ENCODE measurements at regions not wholly inside any gene's neighbourhood (a gene's known extent, or its start where the extent isn't known, plus 50 kb on each side); places are given as distances from the start of the nearest gene placed in this dataset.

- no peaks in the 10 kb centered on the region for H3K4me1 ChIP-seq (ENCODE audit: insufficient read depth, low read length, poor library complexity, severe bottlenecking)
- H3K9me2 ChIP-seq (replicated peaks; ENCODE audit: low read depth, low read length), result no peaks in the 10 kb centered on the region
- H3F3A ChIP-seq (ENCODE audit: low read depth), result no peaks in the 10 kb centered on the region
- no peak overlapping the region for H2AFZ ChIP-seq (ENCODE audit: low read length)
- no peak overlapping the region for H3K4me2 ChIP-seq (ENCODE audit: low read depth, low read length, poor library complexity, severe bottlenecking)
- no peaks in the 10 kb centered on the region for H4K20me1 ChIP-seq (ENCODE audit: insufficient read depth, low read length, poor library complexity, severe bottlenecking)
- no peak overlapping the region for H3K9ac ChIP-seq (ENCODE audit: low read depth, low read length, poor library complexity, severe bottlenecking)
- TF ChIP-seq CTCF (conservative IDR thresholded peaks at IDR 0.05; ENCODE audit: low read length) (no peak), EZH2phosphoT487 (IDR thresholded peaks at IDR 0.05; ENCODE audit: borderline replicate concordance) (no peak)
- no peaks in the 10 kb centered on the region for H3K79me2 ChIP-seq (ENCODE audit: insufficient read depth, low read length)
- H3K27me3 ChIP-seq (ENCODE audit: insufficient read depth, low read length, poor library complexity, severe bottlenecking), result no peaks in the 10 kb centered on the region
- H3K4me3 ChIP-seq (ENCODE audit: low read length, poor library complexity, severe bottlenecking), result no peak overlapping the region
- H3K9me3 ChIP-seq (ENCODE audit: insufficient read depth, low read depth, low read length), result no peaks in the 10 kb centered on the region
- no peaks in the 10 kb centered on the region for H3K36me3 ChIP-seq (ENCODE audit: insufficient read depth, low read length)
Observed at GRCh38 chr1:209397371-209397770, 186.1 kb upstream of the CAMK1G start.

GRCh38 chr1:209397910-209398309 is 185.6 kb upstream of the CAMK1G start:
- no peaks in the 10 kb centered on the region for H3K9me3 ChIP-seq (ENCODE audit: insufficient read depth, low read depth, low read length)
- no peaks in the 10 kb centered on the region for H3K79me2 ChIP-seq (ENCODE audit: insufficient read depth, low read length)
- no peaks in the 10 kb centered on the region for H3K9me2 ChIP-seq (replicated peaks; ENCODE audit: low read depth, low read length)
- no peaks in the 10 kb centered on the region for H3F3A ChIP-seq (ENCODE audit: low read depth)
- no peak overlapping the region for H3K9ac ChIP-seq (ENCODE audit: low read depth, low read length, poor library complexity, severe bottlenecking)
- TF ChIP-seq EZH2phosphoT487 (IDR thresholded peaks at IDR 0.05; ENCODE audit: borderline replicate concordance) (no peak), CTCF (conservative IDR thresholded peaks at IDR 0.05; ENCODE audit: low read length) (no peak)
- no peak overlapping the region for H2AFZ ChIP-seq (ENCODE audit: low read length)
- no peaks in the 10 kb centered on the region for H3K27me3 ChIP-seq (ENCODE audit: insufficient read depth, low read length, poor library complexity, severe bottlenecking)
- H3K4me2 ChIP-seq (ENCODE audit: low read depth, low read length, poor library complexity, severe bottlenecking), result no peak overlapping the region
- no peaks in the 10 kb centered on the region for H3K4me1 ChIP-seq (ENCODE audit: insufficient read depth, low read length, poor library complexity, severe bottlenecking)
- no peak overlapping the region for H3K4me3 ChIP-seq (ENCODE audit: low read length, poor library complexity, severe bottlenecking)
- H4K20me1 ChIP-seq (ENCODE audit: insufficient read depth, low read length, poor library complexity, severe bottlenecking), result no peaks in the 10 kb centered on the region
- no peaks in the 10 kb centered on the region for H3K36me3 ChIP-seq (ENCODE audit: insufficient read depth, low read length)

- Histone ChIP-seq H3K9me3 (ENCODE audit: insufficient read depth, low read depth, low read length) (no peaks in the 10 kb centered on the region), H3K4me3 (ENCODE audit: low read length, poor library complexity, severe bottlenecking) (no peak overlapping the region), H3K9ac (ENCODE audit: low read depth, low read length, poor library complexity, severe bottlenecking) (no peak overlapping the region), H2AFZ (ENCODE audit: low read length) (no peak overlapping the region), H3K4me2 (ENCODE audit: low read depth, low read length, poor library complexity, severe bottlenecking) (no peak overlapping the region), H4K20me1 (ENCODE audit: insufficient read depth, low read length, poor library complexity, severe bottlenecking) (no peaks in the 10 kb centered on the region), H3K79me2 (ENCODE audit: insufficient read depth, low read length) (no peaks in the 10 kb centered on the region), H3K27me3 (ENCODE audit: insufficient read depth, low read length, poor library complexity, severe bottlenecking) (no peaks in the 10 kb centered on the region), H3K9me2 (replicated peaks; ENCODE audit: low read depth, low read length) (no peaks in the 10 kb centered on the region), H3K36me3 (ENCODE audit: insufficient read depth, low read length) (no peaks in the 10 kb centered on the region), H3F3A (ENCODE audit: low read depth) (no peaks in the 10 kb centered on the region), H3K4me1 (ENCODE audit: insufficient read depth, low read length, poor library complexity, severe bottlenecking) (no peaks in the 10 kb centered on the region)
- TF ChIP-seq CTCF (conservative IDR thresholded peaks at IDR 0.05; ENCODE audit: low read length) (no peak), EZH2phosphoT487 (IDR thresholded peaks at IDR 0.05; ENCODE audit: borderline replicate concordance) (no peak)
Observed at GRCh38 chr1:209398313-209398991, 185.1 kb upstream of the CAMK1G start.

All from Loucy (cell line).